ENCODE measurements at regions not wholly inside any gene's neighbourhood (a gene's known extent, or its start where the extent isn't known, plus 50 kb on each side); places are given as distances from the start of the nearest gene placed in this dataset.

DNA sequence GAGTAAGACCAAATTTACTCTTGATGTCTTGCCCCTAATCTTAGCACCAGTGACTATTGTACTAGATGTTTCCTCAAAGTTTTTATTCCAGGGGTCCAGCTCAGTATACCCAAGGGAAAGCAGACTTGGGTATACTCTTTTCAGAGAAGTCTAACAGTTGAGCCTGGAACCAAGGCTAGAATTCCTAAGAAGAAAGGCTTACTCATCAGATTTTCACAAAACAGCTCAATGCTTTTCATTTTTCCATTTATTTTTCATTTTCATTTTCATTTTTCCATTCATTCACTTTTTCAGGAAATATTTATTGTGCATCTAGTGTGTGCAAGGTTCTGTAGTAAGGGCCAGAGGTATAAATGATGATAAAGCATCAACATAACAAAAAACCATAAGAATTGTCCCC is 143.2 kb downstream of the PHLDA1 start:
- TF ChIP-seq, protein P1, sequence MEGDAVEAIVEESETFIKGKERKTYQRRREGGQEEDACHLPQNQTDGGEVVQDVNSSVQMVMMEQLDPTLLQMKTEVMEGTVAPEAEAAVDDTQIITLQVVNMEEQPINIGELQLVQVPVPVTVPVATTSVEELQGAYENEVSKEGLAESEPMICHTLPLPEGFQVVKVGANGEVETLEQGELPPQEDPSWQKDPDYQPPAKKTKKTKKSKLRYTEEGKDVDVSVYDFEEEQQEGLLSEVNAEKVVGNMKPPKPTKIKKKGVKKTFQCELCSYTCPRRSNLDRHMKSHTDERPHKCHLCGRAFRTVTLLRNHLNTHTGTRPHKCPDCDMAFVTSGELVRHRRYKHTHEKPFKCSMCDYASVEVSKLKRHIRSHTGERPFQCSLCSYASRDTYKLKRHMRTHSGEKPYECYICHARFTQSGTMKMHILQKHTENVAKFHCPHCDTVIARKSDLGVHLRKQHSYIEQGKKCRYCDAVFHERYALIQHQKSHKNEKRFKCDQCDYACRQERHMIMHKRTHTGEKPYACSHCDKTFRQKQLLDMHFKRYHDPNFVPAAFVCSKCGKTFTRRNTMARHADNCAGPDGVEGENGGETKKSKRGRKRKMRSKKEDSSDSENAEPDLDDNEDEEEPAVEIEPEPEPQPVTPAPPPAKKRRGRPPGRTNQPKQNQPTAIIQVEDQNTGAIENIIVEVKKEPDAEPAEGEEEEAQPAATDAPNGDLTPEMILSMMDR (IDR thresholded peaks at IDR 0.05): no peak
- TF ChIP-seq MAX (IDR thresholded peaks at IDR 0.05; ENCODE audit: low read depth) (no peak), MEF2A (IDR thresholded peaks at IDR 0.05; ENCODE audit: borderline replicate concordance, low read depth) (no peak), RAD21 (IDR thresholded peaks at IDR 0.05; ENCODE audit: low read length) (no peak), ZBTB33 (IDR thresholded peaks at IDR 0.05; ENCODE audit: borderline replicate concordance, low read depth) (no peak), POLR2AphosphoS5 (IDR thresholded peaks at IDR 0.05; ENCODE audit: low read depth, low read length) (no peak), TCF12 (IDR thresholded peaks at IDR 0.05) (no peak), SIN3A (IDR thresholded peaks at IDR 0.05; ENCODE audit: borderline replicate concordance, low read depth, low read length) (no peak), MXI1 (IDR thresholded peaks at IDR 0.05; ENCODE audit: low read depth, low read length) (no peak), NRF1 (IDR thresholded peaks at IDR 0.05; ENCODE audit: low read depth, low read length) (no peak), CHD2 (IDR thresholded peaks at IDR 0.05; ENCODE audit: low read length, partially characterized antibody) (no peak), ELF1 (IDR thresholded peaks at IDR 0.05) (no peak), USF1 (IDR thresholded peaks at IDR 0.05; ENCODE audit: borderline replicate concordance, low read depth) (no peak)
